A673 (cell line): ENCODE measurements at regions not wholly inside any gene's neighbourhood (a gene's known extent, or its start where the extent isn't known, plus 50 kb on each side); places are given as distances from the start of the nearest gene placed in this dataset.

Experiments used
- CTCF ChIP-seq: fragments of 300-800, 200-600 bp; sonication (generic); conservative IDR thresholded peaks from 2 replicates; pipeline ENCODE4 v1.5.1; 2017; ENCODE audit warnings: low read depth, mild to moderate bottlenecking, antibody characterized with exemption, low read length, moderate library complexity, mixed read lengths
- EZH2 ChIP-seq: fragments of 200-600 bp; sonication (generic); IDR thresholded peaks from 2 replicates; pipeline ENCODE4 v1.6.1; 2017; ENCODE audit warnings: borderline replicate concordance, low read depth, mild to moderate bottlenecking, mixed read lengths, antibody characterized with exemption, low read length; ENCODE audit not compliant: poor library complexity, severe bottlenecking

- TF ChIP-seq CTCF (no peak), EZH2 (no peak)
Measured at GRCh38 chr3:187992609-187993008, 161.3 kb upstream of the LPP start.
